ENCODE measurements at regions not wholly inside any gene's neighbourhood (a gene's known extent, or its start where the extent isn't known, plus 50 kb on each side); places are given as distances from the start of the nearest gene placed in this dataset.

GRCh38 chr11:45597097-45597496 is 68.3 kb downstream of the CHST1 start:
- no peak for DNase-seq

GRCh38 chr11:45596571-45596970 is 68.9 kb downstream of the CHST1 start:
- DNase-seq, result no peak

GRCh38 chr11:45593992-45594391 is 71.4 kb downstream of the CHST1 start:
- DNase-seq, result no peak

- DNase-seq, result no peak
These were observed 72.8 kb downstream of the CHST1 start for GRCh38 chr11:45592636-45593035.

- no peak for DNase-seq
These were observed 74.7 kb downstream of the CHST1 start for GRCh38 chr11:45590743-45591142.

- DNase-seq, result no peak
These were observed 80.2 kb downstream of the CHST1 start for GRCh38 chr11:45585205-45585604.

- DNase-seq, result no peak
These were observed 81.3 kb downstream of the CHST1 start for GRCh38 chr11:45583981-45584566.

GRCh38 chr11:45580399-45580798 is 85.0 kb downstream of the CHST1 start:
- no peak for DNase-seq

- DNase-seq, result no peak
These were observed 87.1 kb downstream of the CHST1 start for GRCh38 chr11:45578316-45578715.

- DNase-seq, result no peak
These were observed 87.7 kb downstream of the CHST1 start for GRCh38 chr11:45577752-45578151.

- DNase-seq, result no peak
These were observed 88.8 kb downstream of the CHST1 start for GRCh38 chr11:45576461-45577215.

- no peak for DNase-seq
These were observed 91.7 kb downstream of the CHST1 start for GRCh38 chr11:45573728-45574127.

- DNase-seq, result no peak
These were observed 92.9 kb downstream of the CHST1 start for GRCh38 chr11:45572354-45573123.

GRCh38 chr11:45569776-45570175 is 95.6 kb downstream of the CHST1 start:
- no peak for DNase-seq

- DNase-seq, result no peak
These were observed 97.4 kb downstream of the CHST1 start for GRCh38 chr11:45568049-45568448.

GRCh38 chr11:45565446-45565988 is 99.9 kb downstream of the CHST1 start:
- no peak for DNase-seq

GRCh38 chr11:45563810-45564209 is 101.6 kb downstream of the CHST1 start:
- DNase-seq, result no peak

- DNase-seq, result no peak
These were observed 102.3 kb downstream of the CHST1 start for GRCh38 chr11:45563171-45563570.

- no peak for DNase-seq
These were observed 104.5 kb downstream of the CHST1 start for GRCh38 chr11:45560913-45561281.

GRCh38 chr11:45560155-45560912 is 105.1 kb downstream of the CHST1 start:
- no peak for DNase-seq

- no peak for DNase-seq
These were observed 108.3 kb downstream of the CHST1 start for GRCh38 chr11:45556851-45557707.
